ENCODE measurements at regions not wholly inside any gene's neighbourhood (a gene's known extent, or its start where the extent isn't known, plus 50 kb on each side); places are given as distances from the start of the nearest gene placed in this dataset.
"Not testable (repeated sequence)": the region's sequence is repeated elsewhere in the genome, so short reads cannot be mapped to it uniquely, and the experiment has no call there.

GRCh38 chr5:122209601-122210000, 80.3 kb downstream of the ZNF474 start:
- CTCF ChIA-PET; H3K4me3 ChIP-seq (ENCODE audit: low read depth, low read length, poor library complexity, severe bottlenecking); POLR2A ChIA-PET (ENCODE audit: low non-redundant PET); BruUV-seq (replicated peaks); H3K27me3 ChIP-seq (replicated peaks; ENCODE audit: insufficient read depth, low read depth, low read length, poor library complexity); DNase-seq (ENCODE audit: low spot score); H3K27ac ChIP-seq (ENCODE audit: low read depth, low read length, poor library complexity, severe bottlenecking); H3K9me3 ChIP-seq (ENCODE audit: low read depth, low read length, poor library complexity, severe bottlenecking); H3K36me3 ChIP-seq (ENCODE audit: insufficient read depth, low read length, poor library complexity, severe bottlenecking); H3K4me1 ChIP-seq (ENCODE audit: insufficient read depth, low read length, poor library complexity, severe bottlenecking); intact Hi-C loops (cut with micrococcal nuclease; ENCODE audit: unreplicated experiment): not testable (repeated sequence)

- ChIA-PET POLR2A (ENCODE audit: low non-redundant PET) (no interaction called here), CTCF (no interaction called here)
- H3K9me3 ChIP-seq (ENCODE audit: low read depth, low read length, poor library complexity, severe bottlenecking): peaks cover under 1% of the 10 kb centered on the region
- H3K27ac ChIP-seq (ENCODE audit: low read depth, low read length, poor library complexity, severe bottlenecking): no peak overlapping the region
- intact Hi-C loops (cut with micrococcal nuclease; ENCODE audit: unreplicated experiment): no loop called here
- no peak overlapping the region for H3K4me3 ChIP-seq (ENCODE audit: low read depth, low read length, poor library complexity, severe bottlenecking)
- BruUV-seq (replicated peaks): no TSS peak
- no peaks in the 10 kb centered on the region for H3K36me3 ChIP-seq (ENCODE audit: insufficient read depth, low read length, poor library complexity, severe bottlenecking)
- DNase-seq (ENCODE audit: low spot score): no peak
- no peak for TF ChIP-seq CTCF (conservative IDR thresholded peaks at IDR 0.05; ENCODE audit: low read depth, low read length)
- TF ChIP-seq EZH2 (IDR thresholded peaks at IDR 0.05; ENCODE audit: borderline replicate concordance, low read depth, low read length, poor library complexity, severe bottlenecking): no peak
- no peaks in the 10 kb centered on the region for H3K4me1 ChIP-seq (ENCODE audit: insufficient read depth, low read length, poor library complexity, severe bottlenecking)
- peaks cover 49% of the 10 kb centered on the region for H3K27me3 ChIP-seq (replicated peaks; ENCODE audit: insufficient read depth, low read depth, low read length, poor library complexity)
Measured at GRCh38 chr5:122218778-122219177, 89.4 kb downstream of the ZNF474 start.

DNA sequence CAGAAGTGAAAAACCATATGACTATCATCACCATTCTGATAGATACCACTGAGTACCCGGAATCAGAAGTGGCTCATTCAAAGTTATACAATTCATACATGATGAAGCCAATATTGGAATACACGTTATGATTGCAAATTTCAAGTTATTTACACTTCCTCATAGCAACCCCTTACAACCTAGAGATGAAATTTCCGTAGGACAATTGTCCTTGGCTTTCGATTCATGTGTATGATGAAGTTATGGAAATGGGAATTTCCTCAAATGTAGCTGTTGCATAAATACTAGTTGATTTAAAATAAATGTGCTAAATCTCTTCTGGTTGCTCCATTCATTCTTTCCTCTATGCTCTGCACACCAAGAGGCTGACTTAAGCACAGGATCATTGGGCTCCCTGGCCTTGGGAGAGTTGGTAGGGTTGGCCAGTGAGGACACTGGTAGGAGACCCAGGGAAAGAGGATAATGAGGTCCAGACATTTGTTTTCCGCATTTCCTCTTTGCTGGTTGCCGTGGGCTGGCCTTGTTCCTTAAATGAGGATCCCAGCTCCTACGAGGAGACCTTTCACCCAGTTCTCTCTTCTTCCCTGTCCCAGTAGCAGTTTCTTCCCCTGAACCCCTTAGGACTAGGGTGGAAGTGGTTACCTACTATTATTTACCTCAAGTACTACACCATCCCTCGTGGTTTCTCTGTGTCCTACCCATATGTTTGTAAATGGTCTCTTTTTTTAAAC, 90.3 kb downstream of the ZNF474 start:
- no peaks in the 10 kb centered on the region for H3K4me1 ChIP-seq (ENCODE audit: insufficient read depth, low read length, poor library complexity, severe bottlenecking)
- H3K9me3 ChIP-seq (ENCODE audit: low read depth, low read length, poor library complexity, severe bottlenecking): peaks cover 6% of the 10 kb centered on the region
- CTCF ChIA-PET: no interaction called here
- H3K4me3 ChIP-seq (ENCODE audit: low read depth, low read length, poor library complexity, severe bottlenecking): no peak overlapping the region
- H3K27ac ChIP-seq (ENCODE audit: low read depth, low read length, poor library complexity, severe bottlenecking): no peak overlapping the region
- BruUV-seq (replicated peaks): no TSS peak
- POLR2A ChIA-PET (ENCODE audit: low non-redundant PET): no interaction called here
- TF ChIP-seq EZH2 (IDR thresholded peaks at IDR 0.05; ENCODE audit: borderline replicate concordance, low read depth, low read length, poor library complexity, severe bottlenecking) (no peak), CTCF (conservative IDR thresholded peaks at IDR 0.05; ENCODE audit: low read depth, low read length) (no peak)
- no peaks in the 10 kb centered on the region for H3K36me3 ChIP-seq (ENCODE audit: insufficient read depth, low read length, poor library complexity, severe bottlenecking)
- no peak for DNase-seq (ENCODE audit: low spot score)
- intact Hi-C loops (cut with micrococcal nuclease; ENCODE audit: unreplicated experiment): no loop called here
- peaks cover 49% of the 10 kb centered on the region for H3K27me3 ChIP-seq (replicated peaks; ENCODE audit: insufficient read depth, low read depth, low read length, poor library complexity)

DNA sequence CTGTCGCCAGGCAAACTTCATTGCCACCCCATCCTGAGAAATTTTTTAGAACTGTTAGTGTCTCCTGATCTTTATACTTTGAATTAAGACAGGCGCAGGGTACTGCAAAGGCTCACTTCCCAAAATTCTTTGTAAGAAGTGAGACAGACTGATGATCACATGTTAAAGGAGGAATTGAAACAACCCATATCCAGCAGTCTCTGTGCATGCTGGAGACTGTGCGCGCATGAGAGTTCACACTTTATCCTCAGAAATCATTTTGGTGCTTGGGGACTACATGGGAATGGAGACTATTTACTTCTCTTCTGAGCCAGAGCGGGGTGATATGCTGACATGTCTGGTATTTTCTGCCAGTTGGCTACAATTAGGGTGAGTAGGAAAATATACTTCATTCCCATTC, 91.2 kb downstream of the ZNF474 start:
- Histone ChIP-seq H3K27me3 (replicated peaks; ENCODE audit: insufficient read depth, low read depth, low read length, poor library complexity) (peaks cover 49% of the 10 kb centered on the region), H3K27ac (ENCODE audit: low read depth, low read length, poor library complexity, severe bottlenecking) (no peak overlapping the region), H3K9me3 (ENCODE audit: low read depth, low read length, poor library complexity, severe bottlenecking) (peaks cover 6% of the 10 kb centered on the region), H3K4me1 (ENCODE audit: insufficient read depth, low read length, poor library complexity, severe bottlenecking) (no peaks in the 10 kb centered on the region), H3K36me3 (ENCODE audit: insufficient read depth, low read length, poor library complexity, severe bottlenecking) (no peaks in the 10 kb centered on the region), H3K4me3 (ENCODE audit: low read depth, low read length, poor library complexity, severe bottlenecking) (no peak overlapping the region)
- DNase-seq (ENCODE audit: low spot score): no peak
- POLR2A ChIA-PET (ENCODE audit: low non-redundant PET): no interaction called here
- CTCF ChIA-PET: no interaction called here
- intact Hi-C loops (cut with micrococcal nuclease; ENCODE audit: unreplicated experiment): no loop called here
- BruUV-seq (replicated peaks): no TSS peak
- no peak for TF ChIP-seq EZH2 (IDR thresholded peaks at IDR 0.05; ENCODE audit: borderline replicate concordance, low read depth, low read length, poor library complexity, severe bottlenecking)
- no peak for TF ChIP-seq CTCF (conservative IDR thresholded peaks at IDR 0.05; ENCODE audit: low read depth, low read length)

Data from A673 (cell line).